GM12875 (cell line): ENCODE measurements at regions not wholly inside any gene's neighbourhood (a gene's known extent, or its start where the extent isn't known, plus 50 kb on each side); places are given as distances from the start of the nearest gene placed in this dataset.

ENCODE experiments used
- H3K4me3 ChIP-seq: one replicate; pipeline ENCODE4 v1.5.1; 2011; ENCODE audit warnings: low read depth, low read length, control low read depth
- TF ChIP-seq, protein P1 (sequence below): IDR thresholded peaks from 2 replicates; pipeline ENCODE4 v1.5.1; 2011; ENCODE audit warnings: low read depth, mild to moderate bottlenecking, control low read depth, inconsistent platforms, low read length, moderate library complexity, borderline replicate concordance; ENCODE audit not compliant: insufficient read depth

DNA sequence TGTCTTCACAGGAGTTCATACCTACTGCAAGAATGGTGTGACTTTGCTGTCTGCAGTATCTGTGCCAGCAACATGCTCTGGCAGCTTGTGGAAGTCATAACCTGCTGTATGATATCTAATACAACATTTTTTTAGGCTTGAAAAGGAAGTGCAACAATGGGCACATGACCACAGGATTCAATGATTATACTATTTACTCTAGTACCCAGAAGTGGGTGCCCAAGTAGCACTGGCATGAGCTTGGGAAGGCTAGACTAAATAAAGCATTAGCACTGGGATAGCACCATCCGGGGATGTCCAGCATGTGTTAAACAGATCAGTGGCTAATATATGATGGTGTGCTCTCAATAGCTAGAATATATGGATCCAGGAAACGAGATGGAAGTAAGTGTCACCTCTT lies 98.6 kb upstream of the PDE4B start:
- no peak overlapping the region for H3K4me3 ChIP-seq
- TF ChIP-seq, protein P1, sequence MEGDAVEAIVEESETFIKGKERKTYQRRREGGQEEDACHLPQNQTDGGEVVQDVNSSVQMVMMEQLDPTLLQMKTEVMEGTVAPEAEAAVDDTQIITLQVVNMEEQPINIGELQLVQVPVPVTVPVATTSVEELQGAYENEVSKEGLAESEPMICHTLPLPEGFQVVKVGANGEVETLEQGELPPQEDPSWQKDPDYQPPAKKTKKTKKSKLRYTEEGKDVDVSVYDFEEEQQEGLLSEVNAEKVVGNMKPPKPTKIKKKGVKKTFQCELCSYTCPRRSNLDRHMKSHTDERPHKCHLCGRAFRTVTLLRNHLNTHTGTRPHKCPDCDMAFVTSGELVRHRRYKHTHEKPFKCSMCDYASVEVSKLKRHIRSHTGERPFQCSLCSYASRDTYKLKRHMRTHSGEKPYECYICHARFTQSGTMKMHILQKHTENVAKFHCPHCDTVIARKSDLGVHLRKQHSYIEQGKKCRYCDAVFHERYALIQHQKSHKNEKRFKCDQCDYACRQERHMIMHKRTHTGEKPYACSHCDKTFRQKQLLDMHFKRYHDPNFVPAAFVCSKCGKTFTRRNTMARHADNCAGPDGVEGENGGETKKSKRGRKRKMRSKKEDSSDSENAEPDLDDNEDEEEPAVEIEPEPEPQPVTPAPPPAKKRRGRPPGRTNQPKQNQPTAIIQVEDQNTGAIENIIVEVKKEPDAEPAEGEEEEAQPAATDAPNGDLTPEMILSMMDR: no peak

DNA sequence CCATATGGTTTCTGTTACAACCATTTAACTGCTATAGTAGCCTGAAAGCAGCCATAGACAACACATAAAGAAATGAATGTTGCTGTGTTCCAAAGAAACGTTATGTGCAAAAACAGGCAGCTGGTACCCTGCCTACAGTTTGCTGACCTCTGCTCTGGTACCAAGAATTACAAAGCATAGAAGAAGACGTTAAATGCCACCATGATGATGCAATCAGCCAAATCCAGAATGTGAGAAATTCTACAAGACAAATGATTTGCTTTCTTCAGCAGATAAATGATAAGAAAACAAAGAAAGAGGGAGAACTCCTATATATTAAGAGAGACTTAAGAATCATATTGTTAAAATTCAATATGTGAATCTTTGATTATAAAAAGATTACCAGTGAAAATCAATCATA lies 97.8 kb upstream of the PDE4B start:
- H3K4me3 ChIP-seq: no peak overlapping the region
- TF ChIP-seq, protein P1: no peak

DNA sequence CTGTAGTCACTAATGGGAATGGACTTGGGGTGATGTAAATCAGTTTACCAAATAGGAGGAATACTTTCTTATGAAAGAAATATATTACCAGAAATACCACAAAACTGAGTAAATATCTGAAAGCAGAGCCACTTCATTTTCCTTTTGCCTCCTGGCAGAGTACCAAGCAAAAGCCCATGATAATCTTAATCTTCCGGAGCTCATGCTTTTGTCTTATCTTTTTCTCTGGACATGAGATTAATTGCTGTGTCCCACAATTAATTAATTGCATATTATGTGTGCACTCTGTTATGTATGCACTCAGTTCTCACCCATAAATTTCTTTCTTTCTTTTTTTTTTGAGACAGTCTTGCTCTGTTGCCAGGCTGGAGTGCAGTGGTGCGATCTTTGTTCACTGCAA lies 94.1 kb upstream of the PDE4B start:
- no peak overlapping the region for H3K4me3 ChIP-seq
- TF ChIP-seq, protein P1: no peak

DNA sequence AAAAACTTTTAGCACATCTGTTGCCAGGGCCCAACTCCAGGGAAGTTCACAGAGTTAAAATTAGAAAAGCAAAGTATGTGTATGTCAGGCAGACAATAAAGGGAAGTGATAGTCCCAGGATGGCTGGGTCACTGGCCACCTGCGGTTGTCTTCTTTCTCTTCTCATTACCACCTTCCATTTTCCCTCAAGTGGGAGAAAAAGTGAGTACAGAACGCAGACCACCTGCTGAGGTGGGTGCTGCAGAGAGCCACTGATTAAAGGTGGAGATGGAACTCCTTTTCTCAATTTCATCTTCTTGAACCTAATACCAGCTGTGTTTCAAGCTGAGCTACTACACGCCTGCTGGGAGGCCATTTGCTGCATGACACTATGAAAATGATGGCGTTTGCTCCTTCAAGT lies 88.8 kb upstream of the PDE4B start:
- TF ChIP-seq, protein P1: no peak
- no peak overlapping the region for H3K4me3 ChIP-seq

DNA sequence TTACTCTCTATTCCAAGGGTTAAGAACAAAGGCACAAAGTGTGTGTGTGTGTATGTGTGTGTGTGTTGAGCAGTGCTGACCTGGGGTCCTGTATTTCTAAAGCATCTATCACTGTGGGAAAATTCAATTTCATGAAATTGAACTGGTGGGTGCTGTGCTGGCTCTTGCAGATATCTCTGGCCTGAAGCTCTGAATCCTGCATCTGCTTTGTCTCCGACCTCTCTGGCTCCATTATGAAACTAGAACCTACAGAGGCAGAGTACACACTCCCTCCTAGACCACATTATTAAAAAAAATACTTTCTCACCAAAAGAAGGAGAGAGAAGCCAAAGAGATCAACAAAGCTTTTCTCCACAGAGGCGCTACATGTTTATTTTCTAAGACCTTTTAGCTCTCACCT lies 88.4 kb upstream of the PDE4B start:
- no peak overlapping the region for H3K4me3 ChIP-seq
- TF ChIP-seq, protein P1: no peak

DNA sequence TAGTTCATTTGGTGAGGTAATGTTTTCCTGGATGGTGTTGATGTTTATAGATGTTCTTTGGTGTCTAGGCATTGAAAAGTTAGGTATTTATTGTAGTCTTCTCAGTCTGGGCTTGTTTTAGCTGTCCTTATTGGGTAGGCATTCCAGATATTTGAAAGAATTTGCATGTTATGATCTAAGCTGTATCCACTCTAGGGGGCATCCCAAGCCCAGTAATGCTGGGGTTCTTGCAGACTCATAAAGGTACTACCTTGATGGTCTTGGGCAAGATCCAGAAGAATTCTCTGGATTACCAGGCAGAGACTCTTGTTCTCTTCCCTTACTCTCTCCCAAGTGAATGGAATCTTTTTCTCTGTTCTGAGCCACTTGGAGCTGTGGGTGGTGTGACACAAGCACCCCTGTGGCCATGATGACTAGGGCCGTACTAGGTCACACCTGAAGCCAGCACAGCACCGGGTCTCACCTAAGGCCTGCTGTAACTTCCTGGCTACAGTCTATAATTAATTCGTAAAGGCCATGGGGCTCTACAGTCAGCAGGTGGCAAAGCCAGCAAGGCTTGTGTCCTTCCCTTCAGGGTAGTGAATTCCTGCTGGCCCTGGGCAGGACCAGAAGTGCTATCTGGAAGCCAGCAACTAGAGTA lies 74.8 kb upstream of the PDE4B start:
- TF ChIP-seq, protein P1: no peak
- H3K4me3 ChIP-seq: no peak overlapping the region

DNA sequence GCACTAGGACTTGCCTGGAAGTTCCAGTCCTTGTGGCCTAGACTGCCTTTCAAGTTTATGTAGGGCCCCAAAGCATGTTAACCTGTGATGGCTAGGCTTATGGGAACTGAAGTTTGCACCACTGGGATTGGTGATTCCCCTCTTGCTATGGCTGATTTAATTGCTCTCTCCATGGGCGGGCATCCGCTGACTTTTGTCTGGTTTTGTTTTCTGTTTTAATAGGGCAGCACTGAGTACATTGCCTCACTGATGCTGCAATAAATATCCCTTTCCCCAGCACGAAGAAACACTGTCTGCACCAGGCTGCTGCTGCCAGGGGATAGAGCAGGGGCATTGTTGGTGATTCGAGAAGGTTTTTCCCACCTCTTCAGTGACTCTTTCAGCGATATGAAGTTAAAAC lies 73.3 kb upstream of the PDE4B start:
- TF ChIP-seq, protein P1: no peak

More for the DNA sequence above, 73.3 kb upstream of the PDE4B start:
- no peak overlapping the region for H3K4me3 ChIP-seq
